ENCODE measurements at regions not wholly inside any gene's neighbourhood (a gene's known extent, or its start where the extent isn't known, plus 50 kb on each side); places are given as distances from the start of the nearest gene placed in this dataset.

DNA sequence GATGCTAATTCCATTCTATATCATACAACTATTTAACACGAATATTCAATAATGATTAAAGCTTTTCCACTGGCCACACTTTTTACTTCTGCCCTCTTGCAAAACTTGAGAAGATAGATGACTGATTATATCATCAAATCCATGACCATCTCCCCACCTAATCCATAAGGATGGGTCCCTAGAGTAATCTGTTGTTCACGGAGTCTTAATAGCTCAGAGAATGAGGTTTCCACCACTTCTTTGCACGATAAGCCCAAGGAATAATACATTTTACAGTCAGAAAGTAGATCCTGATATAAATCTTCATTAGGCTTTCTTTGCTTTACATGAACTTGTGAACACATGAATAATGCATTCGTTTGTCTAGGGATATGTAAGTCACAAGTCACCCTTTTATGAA, 527.2 kb downstream of the GALC start:
- Histone ChIP-seq H3K27ac (ENCODE audit: low read depth, low read length, poor library complexity, severe bottlenecking) (no peak overlapping the region), H3K4me3 (ENCODE audit: low read depth, low read length, poor library complexity, severe bottlenecking) (no peak overlapping the region), H3K9me3 (ENCODE audit: low read depth, low read length, poor library complexity, severe bottlenecking) (no peaks in the 10 kb centered on the region), H3K4me1 (ENCODE audit: insufficient read depth, low read length, poor library complexity, severe bottlenecking) (no peaks in the 10 kb centered on the region), H3K27me3 (replicated peaks; ENCODE audit: insufficient read depth, low read depth, low read length, poor library complexity) (no peaks in the 10 kb centered on the region), H3K36me3 (ENCODE audit: insufficient read depth, low read length, poor library complexity, severe bottlenecking) (no peaks in the 10 kb centered on the region)
- CTCF ChIA-PET, result no interaction called here
- intact Hi-C loops (cut with micrococcal nuclease; ENCODE audit: unreplicated experiment), result no loop called here
- POLR2A ChIA-PET (ENCODE audit: low non-redundant PET), result no interaction called here
- BruUV-seq (replicated peaks), result no TSS peak
- TF ChIP-seq EZH2 (IDR thresholded peaks at IDR 0.05; ENCODE audit: borderline replicate concordance, low read depth, low read length, poor library complexity, severe bottlenecking), result no peak
- TF ChIP-seq, protein P1, sequence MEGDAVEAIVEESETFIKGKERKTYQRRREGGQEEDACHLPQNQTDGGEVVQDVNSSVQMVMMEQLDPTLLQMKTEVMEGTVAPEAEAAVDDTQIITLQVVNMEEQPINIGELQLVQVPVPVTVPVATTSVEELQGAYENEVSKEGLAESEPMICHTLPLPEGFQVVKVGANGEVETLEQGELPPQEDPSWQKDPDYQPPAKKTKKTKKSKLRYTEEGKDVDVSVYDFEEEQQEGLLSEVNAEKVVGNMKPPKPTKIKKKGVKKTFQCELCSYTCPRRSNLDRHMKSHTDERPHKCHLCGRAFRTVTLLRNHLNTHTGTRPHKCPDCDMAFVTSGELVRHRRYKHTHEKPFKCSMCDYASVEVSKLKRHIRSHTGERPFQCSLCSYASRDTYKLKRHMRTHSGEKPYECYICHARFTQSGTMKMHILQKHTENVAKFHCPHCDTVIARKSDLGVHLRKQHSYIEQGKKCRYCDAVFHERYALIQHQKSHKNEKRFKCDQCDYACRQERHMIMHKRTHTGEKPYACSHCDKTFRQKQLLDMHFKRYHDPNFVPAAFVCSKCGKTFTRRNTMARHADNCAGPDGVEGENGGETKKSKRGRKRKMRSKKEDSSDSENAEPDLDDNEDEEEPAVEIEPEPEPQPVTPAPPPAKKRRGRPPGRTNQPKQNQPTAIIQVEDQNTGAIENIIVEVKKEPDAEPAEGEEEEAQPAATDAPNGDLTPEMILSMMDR (conservative IDR thresholded peaks at IDR 0.05; ENCODE audit: low read depth, low read length), result no peak
- DNase-seq (ENCODE audit: low spot score), result no peak

- no peak for DNase-seq (ENCODE audit: low spot score)
Observed at GRCh38 chr14:87461704-87462103, 531.3 kb downstream of the GALC start.

GRCh38 chr14:87457720-87458119, 535.3 kb downstream of the GALC start:
- ChIA-PET CTCF (no interaction called here), POLR2A (ENCODE audit: low non-redundant PET) (no interaction called here)
- intact Hi-C loops (cut with micrococcal nuclease; ENCODE audit: unreplicated experiment), result no loop called here

More at GRCh38 chr14:87461704-87462103, 531.3 kb downstream of the GALC start:
- ChIA-PET CTCF (no interaction called here), POLR2A (ENCODE audit: low non-redundant PET) (no interaction called here)
- TF ChIP-seq, protein P1 (conservative IDR thresholded peaks at IDR 0.05; ENCODE audit: low read depth, low read length), result no peak
- no peak for TF ChIP-seq EZH2 (IDR thresholded peaks at IDR 0.05; ENCODE audit: borderline replicate concordance, low read depth, low read length, poor library complexity, severe bottlenecking)
- no TSS peak for BruUV-seq (replicated peaks)
- Histone ChIP-seq H3K4me1 (ENCODE audit: insufficient read depth, low read length, poor library complexity, severe bottlenecking) (no peaks in the 10 kb centered on the region), H3K4me3 (ENCODE audit: low read depth, low read length, poor library complexity, severe bottlenecking) (no peak overlapping the region), H3K27ac (ENCODE audit: low read depth, low read length, poor library complexity, severe bottlenecking) (no peak overlapping the region), H3K27me3 (replicated peaks; ENCODE audit: insufficient read depth, low read depth, low read length, poor library complexity) (no peaks in the 10 kb centered on the region), H3K36me3 (ENCODE audit: insufficient read depth, low read length, poor library complexity, severe bottlenecking) (no peaks in the 10 kb centered on the region), H3K9me3 (ENCODE audit: low read depth, low read length, poor library complexity, severe bottlenecking) (no peaks in the 10 kb centered on the region)
- intact Hi-C loops (cut with micrococcal nuclease; ENCODE audit: unreplicated experiment), result no loop called here

More at GRCh38 chr14:87457720-87458119, 535.3 kb downstream of the GALC start:
- no peak for DNase-seq (ENCODE audit: low spot score)
- Histone ChIP-seq H3K36me3 (ENCODE audit: insufficient read depth, low read length, poor library complexity, severe bottlenecking) (no peaks in the 10 kb centered on the region), H3K9me3 (ENCODE audit: low read depth, low read length, poor library complexity, severe bottlenecking) (no peaks in the 10 kb centered on the region), H3K27me3 (replicated peaks; ENCODE audit: insufficient read depth, low read depth, low read length, poor library complexity) (no peaks in the 10 kb centered on the region), H3K4me1 (ENCODE audit: insufficient read depth, low read length, poor library complexity, severe bottlenecking) (no peaks in the 10 kb centered on the region), H3K4me3 (ENCODE audit: low read depth, low read length, poor library complexity, severe bottlenecking) (no peak overlapping the region), H3K27ac (ENCODE audit: low read depth, low read length, poor library complexity, severe bottlenecking) (no peak overlapping the region)
- TF ChIP-seq, protein P1 (conservative IDR thresholded peaks at IDR 0.05; ENCODE audit: low read depth, low read length), result no peak
- TF ChIP-seq EZH2 (IDR thresholded peaks at IDR 0.05; ENCODE audit: borderline replicate concordance, low read depth, low read length, poor library complexity, severe bottlenecking), result no peak
- BruUV-seq (replicated peaks), result no TSS peak
